ENCODE measurements at regions not wholly inside any gene's neighbourhood (a gene's known extent, or its start where the extent isn't known, plus 50 kb on each side); places are given as distances from the start of the nearest gene placed in this dataset.

GRCh38 chr22:49213731-49214352 is 613.8 kb downstream of the BRD1 start:
- no peak for DNase-seq (ENCODE audit: low read depth in 2 of 2)

GRCh38 chr22:49212466-49212865 is 615.2 kb downstream of the BRD1 start:
- DNase-seq (ENCODE audit: low read depth in 2 of 2): no peak

GRCh38 chr22:49212002-49212401 is 615.7 kb downstream of the BRD1 start:
- no peak for DNase-seq (ENCODE audit: low read depth in 2 of 2)

GRCh38 chr22:49211176-49211575 is 616.5 kb downstream of the BRD1 start:
- DNase-seq (ENCODE audit: low read depth in 2 of 2): no peak

GRCh38 chr22:49210606-49211005 is 617.1 kb downstream of the BRD1 start:
- no peak for DNase-seq (ENCODE audit: low read depth in 2 of 2)

GRCh38 chr22:49209452-49210195 is 618.0 kb downstream of the BRD1 start:
- DNase-seq (ENCODE audit: low read depth in 2 of 2): no peak

GRCh38 chr22:49208768-49209252 is 618.9 kb downstream of the BRD1 start:
- DNase-seq (ENCODE audit: low read depth in 2 of 2): no peak

- DNase-seq (ENCODE audit: low read depth in 2 of 2): no peak
Measured at GRCh38 chr22:49208004-49208402, 619.7 kb downstream of the BRD1 start.

GRCh38 chr22:49207008-49208003 is 620.4 kb downstream of the BRD1 start:
- no peak for DNase-seq (ENCODE audit: low read depth in 2 of 2)

GRCh38 chr22:49206281-49206680 is 621.4 kb downstream of the BRD1 start:
- DNase-seq (ENCODE audit: low read depth in 2 of 2): no peak

GRCh38 chr22:49205483-49205800 is 622.2 kb downstream of the BRD1 start:
- DNase-seq (ENCODE audit: low read depth in 2 of 2): no peak

- no peak for DNase-seq (ENCODE audit: low read depth in 2 of 2)
Measured at GRCh38 chr22:49204599-49205482, 622.8 kb downstream of the BRD1 start.

- no peak for DNase-seq (ENCODE audit: low read depth in 2 of 2)
Measured at GRCh38 chr22:49203859-49204598, 623.6 kb downstream of the BRD1 start.

GRCh38 chr22:49203091-49203858 is 624.4 kb downstream of the BRD1 start:
- DNase-seq (ENCODE audit: low read depth in 2 of 2): no peak

- no peak for DNase-seq (ENCODE audit: low read depth in 2 of 2)
Measured at GRCh38 chr22:49202226-49202625, 625.4 kb downstream of the BRD1 start.

- DNase-seq (ENCODE audit: low read depth in 2 of 2): no peak
Measured at GRCh38 chr22:49201046-49201970, 626.4 kb downstream of the BRD1 start.

GRCh38 chr22:49199224-49199623 is 628.4 kb downstream of the BRD1 start:
- no peak for DNase-seq (ENCODE audit: low read depth in 2 of 2)

- no peak for DNase-seq (ENCODE audit: low read depth in 2 of 2)
Measured at GRCh38 chr22:49198705-49199084, 629.0 kb downstream of the BRD1 start.
